ENCODE measurements at regions not wholly inside any gene's neighbourhood (a gene's known extent, or its start where the extent isn't known, plus 50 kb on each side); places are given as distances from the start of the nearest gene placed in this dataset.

DNA sequence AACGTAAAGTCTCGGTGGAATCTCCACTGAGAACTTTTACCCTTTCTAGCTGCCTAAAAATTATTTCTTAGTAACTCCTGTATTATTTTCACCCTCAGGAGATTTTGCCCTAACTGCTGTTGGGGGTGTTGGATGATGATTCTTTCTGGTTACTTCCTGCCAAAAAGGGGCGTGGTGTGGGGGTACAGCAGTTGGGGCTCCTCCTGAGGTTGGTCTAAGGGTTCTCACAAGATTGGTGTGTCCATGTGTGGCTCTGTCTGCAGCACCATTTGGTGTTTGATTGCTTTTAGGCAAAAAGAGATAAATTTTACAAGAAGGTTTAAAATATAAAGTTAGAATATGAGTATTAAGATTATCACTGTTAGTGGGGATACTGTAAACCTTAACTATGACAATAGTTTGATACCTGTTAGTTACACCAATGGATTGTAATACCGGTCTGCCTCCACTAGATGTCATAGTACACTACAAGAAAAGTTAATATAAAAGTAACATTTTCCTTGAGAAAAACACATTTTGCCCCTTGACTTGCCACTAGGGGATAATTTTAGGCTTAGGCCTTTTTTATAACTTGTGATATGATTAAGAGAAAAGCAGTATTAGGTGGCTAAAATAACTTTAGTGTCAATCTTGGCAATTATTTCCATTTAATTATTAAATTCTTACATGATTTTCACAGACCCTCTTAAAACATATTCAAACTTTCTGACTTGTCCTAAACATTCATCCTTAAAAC lies 928.7 kb downstream of the IPMK start:
- no CpG with 5 or more reads among the region's 4 CpGs for WGBS, 2 donors (ENCODE audit: extremely low coverage in 2 of 2, insufficient read length in 2 of 2, insufficient replicate concordance in 1 of 2)
- Histone ChIP-seq H3K23ac (ENCODE audit: low read depth, low read length, poor library complexity) (no peak overlapping the region), H3K27ac (replicated peaks; ENCODE audit: low read length) (no peak overlapping the region), H3K27me3 (ENCODE audit: control insufficient read depth in 3 of 3, insufficient read depth in 3 of 3, low read depth in 1 of 3, low read length in 3 of 3) (no peaks in the 10 kb centered on the region), H2BK5ac (ENCODE audit: low read length) (no peak overlapping the region), H2BK12ac (ENCODE audit: low read length) (no peak overlapping the region), H2AK5ac (ENCODE audit: low read depth, low read length) (no peak overlapping the region), H3K4me3 (ENCODE audit: low read length in 2 of 2) (no peak overlapping the region), H4K91ac (ENCODE audit: low read depth, low read length, poor library complexity) (no peak overlapping the region), H3K4me2 (ENCODE audit: insufficient read depth, low read length, poor library complexity, severe bottlenecking) (no peak overlapping the region), H3K9ac (ENCODE audit: low read depth, low read length, poor library complexity) (no peak overlapping the region), H3K79me1 (ENCODE audit: low read depth, low read length) (no peaks in the 10 kb centered on the region), H2AFZ (ENCODE audit: low read length) (no peak overlapping the region), H4K8ac (ENCODE audit: low read depth, low read length) (no peak overlapping the region), H2BK15ac (ENCODE audit: low read length) (no peak overlapping the region), H3K14ac (ENCODE audit: low read length) (no peak overlapping the region), H3K4me1 (ENCODE audit: control insufficient read depth in 2 of 2, insufficient read depth in 1 of 2, low read depth in 1 of 2, low read length in 2 of 2) (no peaks in the 10 kb centered on the region), H3K9me3 (replicated peaks in 1 of 2; ENCODE audit: control insufficient read depth in 2 of 2, insufficient read depth in 1 of 2, low read depth in 1 of 2, low read length in 2 of 2) (peaks cover 4 to 12% of the 10 kb centered on the region in 2 donors), H2BK120ac (ENCODE audit: low read depth, low read length) (no peak overlapping the region), H3K36me3 (replicated peaks in 1 of 2; ENCODE audit: control insufficient read depth in 2 of 2, insufficient read depth in 2 of 2, low read length in 2 of 2) (no peaks in the 10 kb centered on the region), H3K4ac (ENCODE audit: low read length) (no peak overlapping the region), H3K18ac (ENCODE audit: low read length) (no peak overlapping the region)
- DNase-seq (ENCODE audit: low spot score): peak; percentile 33

- Histone ChIP-seq H3K4me2 (ENCODE audit: insufficient read depth, low read length, poor library complexity, severe bottlenecking) (no peak overlapping the region), H3K79me1 (ENCODE audit: low read depth, low read length) (no peaks in the 10 kb centered on the region), H3K27ac (replicated peaks; ENCODE audit: low read length) (no peak overlapping the region), H2AK5ac (ENCODE audit: low read depth, low read length) (no peak overlapping the region), H3K4ac (ENCODE audit: low read length) (no peak overlapping the region), H3K4me1 (ENCODE audit: control insufficient read depth in 2 of 2, insufficient read depth in 1 of 2, low read depth in 1 of 2, low read length in 2 of 2) (no peaks in the 10 kb centered on the region), H2BK120ac (ENCODE audit: low read depth, low read length) (no peak overlapping the region), H4K8ac (ENCODE audit: low read depth, low read length) (no peak overlapping the region), H3K9ac (ENCODE audit: low read depth, low read length, poor library complexity) (no peak overlapping the region), H3K18ac (ENCODE audit: low read length) (no peak overlapping the region), H3K36me3 (replicated peaks in 1 of 2; ENCODE audit: control insufficient read depth in 2 of 2, insufficient read depth in 2 of 2, low read length in 2 of 2) (no peaks in the 10 kb centered on the region), H3K23ac (ENCODE audit: low read depth, low read length, poor library complexity) (peak overlapping the region; percentile 73), H3K9me3 (replicated peaks in 1 of 2; ENCODE audit: control insufficient read depth in 2 of 2, insufficient read depth in 1 of 2, low read depth in 1 of 2, low read length in 2 of 2) (peaks cover 0 to 2% of the 10 kb centered on the region in 2 donors), H2BK5ac (ENCODE audit: low read length) (no peak overlapping the region), H2BK12ac (ENCODE audit: low read length) (no peak overlapping the region), H3K4me3 (ENCODE audit: low read length in 2 of 2) (no peak overlapping the region), H3K27me3 (ENCODE audit: control insufficient read depth in 3 of 3, insufficient read depth in 3 of 3, low read depth in 1 of 3, low read length in 3 of 3) (no peaks in the 10 kb centered on the region), H4K91ac (ENCODE audit: low read depth, low read length, poor library complexity) (no peak overlapping the region), H2AFZ (ENCODE audit: low read length) (no peak overlapping the region), H2BK15ac (ENCODE audit: low read length) (no peak overlapping the region), H3K14ac (ENCODE audit: low read length) (peak overlapping the region; percentile 56)
- no CpG with 5 or more reads among the region's 14 CpGs for WGBS, 2 donors (ENCODE audit: extremely low coverage in 2 of 2, insufficient read length in 2 of 2, insufficient replicate concordance in 1 of 2)
- DNase-seq (ENCODE audit: low spot score): no peak
Observed at GRCh38 chr10:57336865-57337264, 930.8 kb downstream of the IPMK start.

- Histone ChIP-seq H3K27ac (replicated peaks; ENCODE audit: low read length) (no peak overlapping the region), H3K18ac (ENCODE audit: low read length) (no peak overlapping the region)
Observed at GRCh38 chr10:57336341-57336740, 931.4 kb downstream of the IPMK start.

GRCh38 chr10:57334523-57334922 lies 933.2 kb downstream of the IPMK start:
- Histone ChIP-seq H3K27ac (replicated peaks; ENCODE audit: low read length) (no peak overlapping the region), H3K4me2 (ENCODE audit: insufficient read depth, low read length, poor library complexity, severe bottlenecking) (no peak overlapping the region), H3K79me1 (ENCODE audit: low read depth, low read length) (no peaks in the 10 kb centered on the region), H3K14ac (ENCODE audit: low read length) (no peak overlapping the region), H3K27me3 (ENCODE audit: control insufficient read depth in 3 of 3, insufficient read depth in 3 of 3, low read depth in 1 of 3, low read length in 3 of 3) (no peaks in the 10 kb centered on the region), H4K91ac (ENCODE audit: low read depth, low read length, poor library complexity) (no peak overlapping the region), H3K23ac (ENCODE audit: low read depth, low read length, poor library complexity) (no peak overlapping the region), H3K4me1 (ENCODE audit: control insufficient read depth in 2 of 2, insufficient read depth in 1 of 2, low read depth in 1 of 2, low read length in 2 of 2) (no peaks in the 10 kb centered on the region), H3K18ac (ENCODE audit: low read length) (no peak overlapping the region), H2AK5ac (ENCODE audit: low read depth, low read length) (no peak overlapping the region), H2BK5ac (ENCODE audit: low read length) (no peak overlapping the region), H3K9ac (ENCODE audit: low read depth, low read length, poor library complexity) (no peak overlapping the region), H2BK12ac (ENCODE audit: low read length) (no peak overlapping the region), H2AFZ (ENCODE audit: low read length) (no peak overlapping the region), H2BK15ac (ENCODE audit: low read length) (no peak overlapping the region), H4K8ac (ENCODE audit: low read depth, low read length) (no peak overlapping the region), H3K9me3 (replicated peaks in 1 of 2; ENCODE audit: control insufficient read depth in 2 of 2, insufficient read depth in 1 of 2, low read depth in 1 of 2, low read length in 2 of 2) (no peaks in the 10 kb centered on the region), H3K36me3 (replicated peaks in 1 of 2; ENCODE audit: control insufficient read depth in 2 of 2, insufficient read depth in 2 of 2, low read length in 2 of 2) (no peaks in the 10 kb centered on the region), H2BK120ac (ENCODE audit: low read depth, low read length) (no peak overlapping the region), H3K4me3 (ENCODE audit: low read length in 2 of 2) (no peak overlapping the region), H3K4ac (ENCODE audit: low read length) (no peak overlapping the region)
- DNase-seq (ENCODE audit: low spot score): no peak
- WGBS, 2 donors (ENCODE audit: extremely low coverage in 2 of 2, insufficient read length in 2 of 2, insufficient replicate concordance in 1 of 2): no CpG with 5 or more reads among the region's 4 CpGs

More at GRCh38 chr10:57336341-57336740, 931.4 kb downstream of the IPMK start:
- Histone ChIP-seq H3K4me1 (ENCODE audit: control insufficient read depth in 2 of 2, insufficient read depth in 1 of 2, low read depth in 1 of 2, low read length in 2 of 2) (no peaks in the 10 kb centered on the region), H3K36me3 (replicated peaks in 1 of 2; ENCODE audit: control insufficient read depth in 2 of 2, insufficient read depth in 2 of 2, low read length in 2 of 2) (no peaks in the 10 kb centered on the region), H2BK5ac (ENCODE audit: low read length) (no peak overlapping the region), H4K8ac (ENCODE audit: low read depth, low read length) (no peak overlapping the region), H3K79me1 (ENCODE audit: low read depth, low read length) (no peaks in the 10 kb centered on the region), H2BK12ac (ENCODE audit: low read length) (no peak overlapping the region), H3K23ac (ENCODE audit: low read depth, low read length, poor library complexity) (no peak overlapping the region), H3K4ac (ENCODE audit: low read length) (no peak overlapping the region), H2AFZ (ENCODE audit: low read length) (peak overlapping the region; percentile 29), H3K4me2 (ENCODE audit: insufficient read depth, low read length, poor library complexity, severe bottlenecking) (no peak overlapping the region), H3K14ac (ENCODE audit: low read length) (no peak overlapping the region), H3K9ac (ENCODE audit: low read depth, low read length, poor library complexity) (no peak overlapping the region), H3K9me3 (replicated peaks in 1 of 2; ENCODE audit: control insufficient read depth in 2 of 2, insufficient read depth in 1 of 2, low read depth in 1 of 2, low read length in 2 of 2) (peaks cover 0 to 2% of the 10 kb centered on the region in 2 donors), H4K91ac (ENCODE audit: low read depth, low read length, poor library complexity) (no peak overlapping the region), H2AK5ac (ENCODE audit: low read depth, low read length) (no peak overlapping the region), H3K4me3 (ENCODE audit: low read length in 2 of 2) (no peak overlapping the region), H2BK120ac (ENCODE audit: low read depth, low read length) (no peak overlapping the region), H2BK15ac (ENCODE audit: low read length) (no peak overlapping the region), H3K27me3 (ENCODE audit: control insufficient read depth in 3 of 3, insufficient read depth in 3 of 3, low read depth in 1 of 3, low read length in 3 of 3) (no peaks in the 10 kb centered on the region)
- no CpG with 5 or more reads among the region's 12 CpGs for WGBS, 2 donors (ENCODE audit: extremely low coverage in 2 of 2, insufficient read length in 2 of 2, insufficient replicate concordance in 1 of 2)
- no peak for DNase-seq (ENCODE audit: low spot score)
